ENCODE measurements at regions not wholly inside any gene's neighbourhood (a gene's known extent, or its start where the extent isn't known, plus 50 kb on each side); places are given as distances from the start of the nearest gene placed in this dataset.

- TF ChIP-seq CTCF (IDR thresholded peaks at IDR 0.05; ENCODE audit: insufficient read depth, low read length, poor library complexity, severe bottlenecking) (no peak), EZH2phosphoT487 (conservative IDR thresholded peaks at IDR 0.05; ENCODE audit: low read length) (no peak)
- Histone ChIP-seq H3K27ac (ENCODE audit: low read depth, low read length) (no peak overlapping the region), H3K4me3 (ENCODE audit: insufficient read depth, low read length, poor library complexity, severe bottlenecking) (no peak overlapping the region), H3K27me3 (ENCODE audit: low read length) (no peaks in the 10 kb centered on the region), H3K79me2 (ENCODE audit: insufficient read depth, low read length) (no peaks in the 10 kb centered on the region), H3K9me2 (replicated peaks; ENCODE audit: insufficient read depth, low read length) (no peaks in the 10 kb centered on the region), H3F3A (ENCODE audit: insufficient read depth) (no peaks in the 10 kb centered on the region), H3K9ac (ENCODE audit: low read length) (no peak overlapping the region), H3K4me2 (ENCODE audit: low read depth, low read length, poor library complexity, severe bottlenecking) (no peak overlapping the region), H2AFZ (ENCODE audit: low read depth, low read length, severe bottlenecking) (no peak overlapping the region), H3K36me3 (ENCODE audit: low read length) (no peaks in the 10 kb centered on the region), H3K9me3 (ENCODE audit: insufficient read depth, low read length) (peaks cover 9% of the 10 kb centered on the region; the same call in 1 of the 2 replicates), H4K20me1 (ENCODE audit: low read depth, low read length) (no peaks in the 10 kb centered on the region)
Measured at GRCh38 chr9:135394699-135395645, 84.6 kb upstream of the PPP1R26 start.

GRCh38 chr9:135397142-135397541, 82.4 kb upstream of the PPP1R26 start:
- H3K9ac ChIP-seq (ENCODE audit: low read length) = no peak overlapping the region
- no peak overlapping the region for H3K27ac ChIP-seq (ENCODE audit: low read depth, low read length)
- no peaks in the 10 kb centered on the region for H4K20me1 ChIP-seq (ENCODE audit: low read depth, low read length)
- peaks cover 9% of the 10 kb centered on the region; the same call in 1 of the 2 replicates for H3K9me3 ChIP-seq (ENCODE audit: insufficient read depth, low read length)
- no peaks in the 10 kb centered on the region for H3K9me2 ChIP-seq (replicated peaks; ENCODE audit: insufficient read depth, low read length)
- no peaks in the 10 kb centered on the region for H3K27me3 ChIP-seq (ENCODE audit: low read length)
- H3F3A ChIP-seq (ENCODE audit: insufficient read depth) = no peaks in the 10 kb centered on the region
- no peaks in the 10 kb centered on the region for H3K36me3 ChIP-seq (ENCODE audit: low read length)
- H3K4me2 ChIP-seq (ENCODE audit: low read depth, low read length, poor library complexity, severe bottlenecking) = no peak overlapping the region
- H3K79me2 ChIP-seq (ENCODE audit: insufficient read depth, low read length) = no peaks in the 10 kb centered on the region
- H2AFZ ChIP-seq (ENCODE audit: low read depth, low read length, severe bottlenecking) = no peak overlapping the region
- TF ChIP-seq CTCF (IDR thresholded peaks at IDR 0.05; ENCODE audit: insufficient read depth, low read length, poor library complexity, severe bottlenecking) (no peak), EZH2phosphoT487 (conservative IDR thresholded peaks at IDR 0.05; ENCODE audit: low read length) (no peak)
- H3K4me3 ChIP-seq (ENCODE audit: insufficient read depth, low read length, poor library complexity, severe bottlenecking) = no peak overlapping the region

- H3K4me2 ChIP-seq (ENCODE audit: low read depth, low read length, poor library complexity, severe bottlenecking) = no peak overlapping the region
- H3K79me2 ChIP-seq (ENCODE audit: insufficient read depth, low read length) = no peaks in the 10 kb centered on the region
- H3K27ac ChIP-seq (ENCODE audit: low read depth, low read length) = no peak overlapping the region
- H3F3A ChIP-seq (ENCODE audit: insufficient read depth) = no peaks in the 10 kb centered on the region
- H3K27me3 ChIP-seq (ENCODE audit: low read length) = no peaks in the 10 kb centered on the region
- no peak overlapping the region for H3K9ac ChIP-seq (ENCODE audit: low read length)
- TF ChIP-seq CTCF (IDR thresholded peaks at IDR 0.05; ENCODE audit: insufficient read depth, low read length, poor library complexity, severe bottlenecking) (no peak), EZH2phosphoT487 (conservative IDR thresholded peaks at IDR 0.05; ENCODE audit: low read length) (no peak)
- H3K36me3 ChIP-seq (ENCODE audit: low read length) = no peaks in the 10 kb centered on the region
- H3K9me2 ChIP-seq (replicated peaks; ENCODE audit: insufficient read depth, low read length) = no peaks in the 10 kb centered on the region
- H3K4me3 ChIP-seq (ENCODE audit: insufficient read depth, low read length, poor library complexity, severe bottlenecking) = no peak overlapping the region
- peaks cover 9% of the 10 kb centered on the region; the same call in 1 of the 2 replicates for H3K9me3 ChIP-seq (ENCODE audit: insufficient read depth, low read length)
- no peaks in the 10 kb centered on the region for H4K20me1 ChIP-seq (ENCODE audit: low read depth, low read length)
- no peak overlapping the region for H2AFZ ChIP-seq (ENCODE audit: low read depth, low read length, severe bottlenecking)
Measured at GRCh38 chr9:135399000-135399649, 80.5 kb upstream of the PPP1R26 start.
